ENCODE measurements at regions not wholly inside any gene's neighbourhood (a gene's known extent, or its start where the extent isn't known, plus 50 kb on each side); places are given as distances from the start of the nearest gene placed in this dataset.

DNA sequence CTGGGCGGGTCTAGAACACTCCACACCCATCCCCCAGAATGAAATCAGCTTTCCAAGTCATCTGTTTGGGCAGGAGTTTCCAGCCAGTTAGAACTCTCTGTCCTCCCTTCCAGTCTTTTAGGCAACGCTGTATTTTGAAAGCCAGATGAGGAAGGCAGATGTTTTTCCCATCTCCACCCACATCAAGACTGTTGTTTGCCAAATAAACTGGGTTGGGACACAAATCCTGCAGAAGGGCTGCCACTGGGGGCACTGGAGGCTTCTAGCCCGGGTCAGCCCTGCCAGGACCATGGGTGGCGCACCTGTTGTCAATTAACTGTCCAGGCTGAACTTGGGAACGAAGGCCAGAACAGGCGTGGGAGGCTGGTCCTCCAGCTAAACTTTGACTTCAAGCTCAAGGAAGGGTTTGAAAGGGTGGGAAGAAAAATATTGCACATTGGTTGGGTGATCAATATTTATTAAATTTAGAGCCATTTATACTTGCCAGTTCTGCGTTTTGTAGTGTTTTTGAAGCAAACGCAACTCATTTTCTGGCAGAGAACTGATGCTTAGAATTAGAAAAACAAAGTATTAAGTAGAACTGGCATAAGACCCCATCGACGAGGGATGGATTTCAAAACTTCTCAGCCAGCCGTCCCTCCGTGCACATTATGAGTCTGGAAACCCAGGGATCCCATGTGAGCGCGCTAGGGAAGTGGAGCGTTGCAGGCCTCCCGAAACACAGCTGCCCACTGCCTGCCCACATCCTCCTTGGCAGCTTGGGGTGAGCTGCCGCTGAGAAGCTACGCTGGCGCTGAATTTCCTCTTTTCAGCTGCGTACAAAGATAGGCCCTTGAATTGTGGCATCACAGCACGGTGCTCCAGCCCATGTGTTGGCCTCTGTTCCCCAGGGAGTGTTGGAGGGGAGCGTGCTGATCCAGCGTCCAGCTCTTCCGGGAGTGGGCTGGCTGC, 297.4 kb downstream of the QKI start:
- Histone ChIP-seq H3K27ac (ENCODE audit: low read length) (no peak overlapping the region), H3K4me1 (ENCODE audit: control insufficient read depth, insufficient read depth, low read length) (no peaks in the 10 kb centered on the region), H3K36me3 (ENCODE audit: control insufficient read depth, insufficient read depth, low read length) (no peaks in the 10 kb centered on the region), H3K4me3 (ENCODE audit: low read length) (no peak overlapping the region), H3K9me3 (ENCODE audit: control insufficient read depth, low read depth, low read length) (no peaks in the 10 kb centered on the region), H3K27me3 (ENCODE audit: control insufficient read depth, insufficient read depth, low read length) (no peaks in the 10 kb centered on the region)
- no peak for DNase-seq
- WGBS (ENCODE audit: insufficient coverage, low lambda C conversion rate): 73% methylated on average over 3 of the region's 24 CpGs

DNA sequence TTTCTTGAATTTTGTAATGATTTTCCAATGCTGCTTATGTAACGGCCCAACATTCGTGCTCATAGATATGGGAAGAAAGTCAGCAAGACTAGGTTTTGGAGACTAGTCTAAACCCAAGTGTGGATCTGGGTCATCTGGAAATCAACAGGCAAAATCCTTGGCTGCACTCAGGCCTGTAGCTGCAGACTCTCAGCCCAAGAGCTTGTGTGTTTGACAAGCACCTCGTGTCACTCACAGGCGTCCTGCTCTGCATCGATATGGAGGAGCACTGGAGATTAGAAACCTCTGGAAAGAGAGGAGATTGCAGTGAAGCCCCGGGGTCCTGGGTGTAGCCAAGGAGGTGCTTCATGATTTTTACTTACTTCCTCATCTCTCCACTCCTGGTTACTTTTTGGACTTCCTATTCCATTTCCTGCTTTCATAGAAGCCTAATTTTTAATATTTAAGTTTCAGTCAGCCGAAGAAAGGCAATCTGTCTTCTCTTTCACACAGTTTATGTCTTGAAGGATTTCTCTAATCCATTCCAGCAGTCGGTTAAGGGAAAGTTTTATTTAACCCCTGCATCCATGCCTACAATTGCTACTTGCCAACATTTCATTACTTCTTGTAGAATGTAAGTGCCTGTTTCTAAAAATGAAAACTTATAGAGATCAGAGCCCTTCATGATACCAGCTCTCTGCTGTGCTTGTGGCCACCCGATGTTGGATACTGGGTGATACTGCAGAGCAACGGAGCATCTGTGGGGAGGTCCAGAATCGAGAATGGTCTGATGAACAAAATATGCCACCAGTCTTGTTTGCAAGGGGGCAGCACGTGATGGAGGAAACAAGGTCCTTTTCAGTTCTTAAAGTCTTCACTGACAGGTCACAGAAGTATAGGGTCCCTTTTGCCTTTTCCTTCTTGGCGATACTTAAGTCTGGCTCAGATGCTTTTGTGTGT, 296.3 kb downstream of the QKI start:
- Histone ChIP-seq H3K4me3 (ENCODE audit: low read length) (no peak overlapping the region), H3K27ac (ENCODE audit: low read length) (no peak overlapping the region), H3K36me3 (ENCODE audit: control insufficient read depth, insufficient read depth, low read length) (no peaks in the 10 kb centered on the region), H3K27me3 (ENCODE audit: control insufficient read depth, insufficient read depth, low read length) (no peaks in the 10 kb centered on the region), H3K9me3 (ENCODE audit: control insufficient read depth, low read depth, low read length) (no peaks in the 10 kb centered on the region), H3K4me1 (ENCODE audit: control insufficient read depth, insufficient read depth, low read length) (no peaks in the 10 kb centered on the region)
- 90% methylated on average over 2 of the region's 13 CpGs for WGBS (ENCODE audit: insufficient coverage, low lambda C conversion rate)
- no peak for DNase-seq

DNA sequence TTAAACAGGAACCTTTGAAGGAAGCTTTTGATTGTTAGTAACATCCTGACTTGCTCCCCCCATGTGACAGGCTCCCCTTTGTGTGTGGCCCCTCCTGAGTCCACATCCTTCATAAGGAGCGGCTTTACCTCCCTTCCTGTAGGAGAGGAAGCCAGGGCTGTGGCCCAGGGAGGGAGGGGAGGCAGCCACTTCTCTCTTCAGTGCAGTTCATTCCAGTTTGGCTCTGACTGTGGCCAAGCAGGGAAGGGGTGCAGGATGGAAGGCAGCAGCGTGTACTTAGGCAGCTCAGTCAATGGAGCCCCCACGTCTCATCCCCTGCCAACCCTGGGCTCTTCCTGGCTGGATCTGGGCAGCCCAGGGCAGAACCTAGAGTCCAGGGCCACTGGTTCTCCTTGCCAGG, 295.2 kb downstream of the QKI start:
- no CpG with 5 or more reads among the region's 3 CpGs for WGBS (ENCODE audit: insufficient coverage, low lambda C conversion rate)
- H3K36me3 ChIP-seq (ENCODE audit: control insufficient read depth, insufficient read depth, low read length): no peaks in the 10 kb centered on the region
- no peak overlapping the region for H3K27ac ChIP-seq (ENCODE audit: low read length)
- no peaks in the 10 kb centered on the region for H3K9me3 ChIP-seq (ENCODE audit: control insufficient read depth, low read depth, low read length)
- no peaks in the 10 kb centered on the region for H3K27me3 ChIP-seq (ENCODE audit: control insufficient read depth, insufficient read depth, low read length)
- no peak for DNase-seq
- no peak overlapping the region for H3K4me3 ChIP-seq (ENCODE audit: low read length)
- H3K4me1 ChIP-seq (ENCODE audit: control insufficient read depth, insufficient read depth, low read length): no peaks in the 10 kb centered on the region

DNA sequence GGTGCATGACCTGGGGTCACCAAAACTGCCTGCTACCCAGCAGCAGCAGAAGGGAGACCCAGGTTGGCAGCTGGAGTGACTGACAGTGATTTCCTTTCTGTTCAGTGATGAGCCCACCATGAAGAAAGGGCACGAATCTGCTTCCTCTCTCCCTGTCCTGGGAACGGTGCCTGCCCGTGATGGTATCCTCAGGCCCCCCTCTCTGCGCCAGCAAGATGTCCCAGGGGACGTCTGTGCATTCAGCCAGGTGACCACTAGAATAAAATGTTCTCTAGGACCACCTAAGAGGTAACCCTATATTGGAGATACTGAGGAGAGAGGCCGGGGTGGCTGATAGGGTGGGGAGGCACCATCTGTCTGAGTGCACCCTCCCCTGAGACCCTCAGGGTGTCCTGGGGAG, 294.7 kb downstream of the QKI start:
- no CpG with 5 or more reads among the region's 6 CpGs for WGBS (ENCODE audit: insufficient coverage, low lambda C conversion rate)

DNA sequence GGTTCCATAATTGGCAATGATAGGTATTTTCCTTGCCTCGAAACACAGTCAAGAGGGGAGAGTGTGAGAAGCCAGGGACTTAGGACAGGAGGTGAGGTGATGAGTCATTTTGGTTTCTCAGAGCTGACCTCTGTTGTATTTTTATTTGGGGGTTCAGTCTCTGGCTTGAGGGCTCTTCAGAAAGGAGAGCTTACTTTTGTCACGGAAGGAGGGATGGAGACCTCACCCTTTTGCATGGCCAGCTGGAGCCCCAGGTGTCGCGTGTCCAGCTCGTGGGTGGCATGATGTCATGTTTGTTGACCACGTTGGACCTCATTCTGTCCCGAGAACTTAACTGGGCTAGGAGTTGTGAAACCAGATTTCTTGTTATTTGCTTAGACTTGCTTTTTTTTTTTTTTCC, 293.9 kb downstream of the QKI start:
- no peak for DNase-seq
- no CpG with 5 or more reads among the region's 7 CpGs for WGBS (ENCODE audit: insufficient coverage, low lambda C conversion rate)
- Histone ChIP-seq H3K9me3 (ENCODE audit: control insufficient read depth, low read depth, low read length) (no peaks in the 10 kb centered on the region), H3K36me3 (ENCODE audit: control insufficient read depth, insufficient read depth, low read length) (no peaks in the 10 kb centered on the region), H3K27ac (ENCODE audit: low read length) (no peak overlapping the region), H3K27me3 (ENCODE audit: control insufficient read depth, insufficient read depth, low read length) (no peaks in the 10 kb centered on the region), H3K4me3 (ENCODE audit: low read length) (no peak overlapping the region), H3K4me1 (ENCODE audit: control insufficient read depth, insufficient read depth, low read length) (no peaks in the 10 kb centered on the region)

More for the DNA sequence above, 294.7 kb downstream of the QKI start:
- DNase-seq: no peak
- Histone ChIP-seq H3K9me3 (ENCODE audit: control insufficient read depth, low read depth, low read length) (no peaks in the 10 kb centered on the region), H3K27me3 (ENCODE audit: control insufficient read depth, insufficient read depth, low read length) (no peaks in the 10 kb centered on the region), H3K27ac (ENCODE audit: low read length) (no peak overlapping the region), H3K4me3 (ENCODE audit: low read length) (no peak overlapping the region), H3K4me1 (ENCODE audit: control insufficient read depth, insufficient read depth, low read length) (no peaks in the 10 kb centered on the region), H3K36me3 (ENCODE audit: control insufficient read depth, insufficient read depth, low read length) (no peaks in the 10 kb centered on the region)

DNA sequence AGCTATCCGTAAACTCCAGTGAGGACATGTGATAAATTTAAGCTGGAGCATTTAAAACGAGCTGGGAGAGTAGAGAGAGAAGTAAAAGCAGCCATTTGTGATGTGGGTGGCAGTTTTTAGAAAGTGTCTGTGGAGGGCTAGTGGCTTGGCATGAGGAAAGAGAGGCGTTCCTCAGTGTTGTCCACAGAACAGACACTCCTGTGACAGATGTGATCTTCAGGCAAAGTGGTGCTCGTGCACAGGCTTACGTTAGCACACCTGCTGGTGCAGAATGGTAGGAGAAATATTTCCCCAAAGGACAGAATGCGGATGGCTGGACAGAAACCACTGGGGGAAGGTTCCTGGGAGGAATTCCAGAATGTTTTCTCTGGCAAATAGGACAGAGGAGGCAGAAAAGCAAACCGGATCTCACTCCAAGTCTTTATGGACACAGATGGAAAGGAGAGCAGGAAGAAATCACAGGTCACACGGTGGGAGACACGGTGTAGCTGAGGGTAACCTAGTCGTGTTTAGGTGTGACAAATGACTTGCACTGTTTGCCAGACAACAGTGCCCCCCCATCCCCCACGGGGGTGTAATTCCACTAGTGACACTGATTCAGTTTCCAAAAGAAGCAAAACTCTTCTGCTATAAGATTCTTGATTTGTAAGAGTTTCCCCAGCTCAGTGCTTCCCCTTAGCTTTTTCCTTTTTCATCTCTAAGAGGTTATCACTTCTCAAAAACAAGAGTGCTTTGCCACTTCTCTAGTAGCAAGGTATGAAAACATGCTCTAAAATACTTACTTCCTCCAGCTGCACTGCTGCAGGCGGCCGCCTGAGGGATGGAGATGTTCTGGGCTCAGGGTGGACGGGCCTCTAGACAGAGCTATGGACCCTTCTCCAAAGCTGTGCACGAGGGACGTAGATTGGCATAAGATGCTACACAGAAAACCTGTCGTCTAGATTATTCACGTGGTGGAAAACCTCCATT, 293.2 kb downstream of the QKI start:
- H3K36me3 ChIP-seq (ENCODE audit: control insufficient read depth, insufficient read depth, low read length): no peaks in the 10 kb centered on the region
- no peak overlapping the region for H3K4me3 ChIP-seq (ENCODE audit: low read length)
- H3K27ac ChIP-seq (ENCODE audit: low read length): no peak overlapping the region
- 60% methylated on average over 1 of the region's 18 CpGs for WGBS (ENCODE audit: insufficient coverage, low lambda C conversion rate)
- DNase-seq: no peak
- no peaks in the 10 kb centered on the region for H3K27me3 ChIP-seq (ENCODE audit: control insufficient read depth, insufficient read depth, low read length)
- H3K4me1 ChIP-seq (ENCODE audit: control insufficient read depth, insufficient read depth, low read length): no peaks in the 10 kb centered on the region
- no peaks in the 10 kb centered on the region for H3K9me3 ChIP-seq (ENCODE audit: control insufficient read depth, low read depth, low read length)

DNA sequence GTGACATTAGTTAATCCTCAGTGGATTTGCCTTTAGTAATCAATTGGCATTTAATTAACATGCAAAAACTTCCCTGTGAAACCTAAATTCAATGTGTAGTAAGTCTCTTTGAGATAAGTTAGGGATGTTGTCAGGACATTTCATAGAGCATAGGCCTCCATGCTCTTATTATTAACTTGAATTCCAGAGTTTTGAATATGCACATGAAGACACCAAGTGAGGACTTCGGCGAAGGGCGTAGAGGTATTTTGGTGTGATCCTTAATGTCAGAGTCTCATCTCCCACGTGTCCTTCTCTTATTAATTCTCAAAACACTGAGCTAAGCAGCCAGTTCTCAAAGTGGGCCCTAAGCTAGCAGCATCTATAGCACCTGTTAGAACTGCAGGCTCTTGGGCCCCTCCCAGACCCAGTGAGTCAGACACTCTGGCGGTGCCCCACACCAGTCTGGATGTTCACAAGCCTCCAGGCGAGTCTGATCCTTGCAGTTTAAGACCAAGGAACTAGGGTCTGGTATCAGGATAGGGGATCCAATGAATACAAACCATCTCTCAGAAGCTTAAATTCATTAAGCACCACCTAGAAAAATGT, 292.1 kb downstream of the QKI start:
- no peaks in the 10 kb centered on the region for H3K4me1 ChIP-seq (ENCODE audit: control insufficient read depth, insufficient read depth, low read length)
- no peak overlapping the region for H3K27ac ChIP-seq (ENCODE audit: low read length)
- no CpG with 5 or more reads among the region's 6 CpGs for WGBS (ENCODE audit: insufficient coverage, low lambda C conversion rate)
- H3K4me3 ChIP-seq (ENCODE audit: low read length): no peak overlapping the region
- H3K9me3 ChIP-seq (ENCODE audit: control insufficient read depth, low read depth, low read length): no peaks in the 10 kb centered on the region
- no peaks in the 10 kb centered on the region for H3K27me3 ChIP-seq (ENCODE audit: control insufficient read depth, insufficient read depth, low read length)
- no peak for DNase-seq
- no peaks in the 10 kb centered on the region for H3K36me3 ChIP-seq (ENCODE audit: control insufficient read depth, insufficient read depth, low read length)

DNA sequence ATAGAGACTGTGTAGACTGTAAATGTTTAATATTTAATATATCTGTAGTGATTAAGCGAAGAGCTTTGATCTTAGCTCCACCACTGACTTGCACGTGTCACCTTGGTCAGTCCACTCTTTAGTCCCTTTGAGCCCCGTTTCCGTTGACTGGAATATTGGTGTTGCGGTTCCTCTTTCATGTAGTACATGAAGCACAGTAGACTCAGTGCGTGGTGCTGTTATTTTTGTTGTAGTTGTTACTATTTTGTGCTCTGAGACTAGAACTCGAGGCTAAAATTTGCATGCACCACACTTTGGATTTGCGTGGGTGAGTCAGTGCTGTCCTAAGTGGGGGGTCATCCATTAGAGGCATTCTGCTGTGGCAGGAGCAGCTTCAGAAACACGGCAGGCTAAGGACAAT, 291.4 kb downstream of the QKI start:
- Histone ChIP-seq H3K27me3 (ENCODE audit: control insufficient read depth, insufficient read depth, low read length) (no peaks in the 10 kb centered on the region), H3K36me3 (ENCODE audit: control insufficient read depth, insufficient read depth, low read length) (no peaks in the 10 kb centered on the region), H3K4me3 (ENCODE audit: low read length) (no peak overlapping the region), H3K27ac (ENCODE audit: low read length) (no peak overlapping the region), H3K9me3 (ENCODE audit: control insufficient read depth, low read depth, low read length) (no peaks in the 10 kb centered on the region), H3K4me1 (ENCODE audit: control insufficient read depth, insufficient read depth, low read length) (no peaks in the 10 kb centered on the region)
- no CpG with 5 or more reads among the region's 9 CpGs for WGBS (ENCODE audit: insufficient coverage, low lambda C conversion rate)
- no peak for DNase-seq

DNA sequence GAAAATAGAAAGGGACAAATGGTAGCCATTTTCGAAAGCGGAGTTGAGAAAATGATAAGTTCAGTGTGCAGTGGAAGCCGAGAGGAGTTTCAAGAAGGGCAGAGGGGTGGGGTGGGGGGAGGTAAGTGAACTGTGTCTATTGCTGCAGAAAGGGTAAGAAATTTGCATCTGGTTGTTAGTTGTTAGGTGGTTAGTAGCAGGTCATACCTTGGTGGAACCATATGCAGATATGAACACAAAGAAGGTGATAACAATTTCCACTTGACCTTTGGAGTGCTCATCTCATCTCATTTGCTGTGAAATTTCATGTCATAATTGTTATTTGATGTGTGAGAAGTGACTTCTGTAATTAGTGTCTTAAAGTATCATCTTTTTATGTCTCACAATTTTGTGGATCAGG, 288.2 kb downstream of the QKI start:
- no peak for DNase-seq
- Histone ChIP-seq H3K4me3 (ENCODE audit: low read length) (no peak overlapping the region), H3K9me3 (ENCODE audit: control insufficient read depth, low read depth, low read length) (no peaks in the 10 kb centered on the region), H3K27ac (ENCODE audit: low read length) (no peak overlapping the region), H3K27me3 (ENCODE audit: control insufficient read depth, insufficient read depth, low read length) (no peaks in the 10 kb centered on the region), H3K36me3 (ENCODE audit: control insufficient read depth, insufficient read depth, low read length) (no peaks in the 10 kb centered on the region), H3K4me1 (ENCODE audit: control insufficient read depth, insufficient read depth, low read length) (no peaks in the 10 kb centered on the region)
- 100% methylated on average over 2 of the region's 3 CpGs for WGBS (ENCODE audit: insufficient coverage, low lambda C conversion rate)
